GM18951 (cell line): ENCODE measurements at regions not wholly inside any gene's neighbourhood (a gene's known extent, or its start where the extent isn't known, plus 50 kb on each side); places are given as distances from the start of the nearest gene placed in this dataset.
"Not testable (repeated sequence)": the region's sequence is repeated elsewhere in the genome, so short reads cannot be mapped to it uniquely, and the experiment has no call there.

Experiments
- POLR2A ChIP-seq: IDR thresholded peaks from 4 replicates; pipeline ENCODE4 v1.6.1; 2011; ENCODE audit warnings: mild to moderate bottlenecking; ENCODE audit not compliant: insufficient read length, insufficient read depth; ENCODE audit errors: extremely low read depth
- in situ Hi-C: fragments of 300-500 bp; cut with MboI; formaldehyde crosslinking; loops from one replicate; pipeline ENCODE4 v1.12.0; 2022; ENCODE audit warnings: low sequenced_read_pairs, mixed read lengths, inconsistent platforms; ENCODE audit not compliant: unreplicated experiment

- TF ChIP-seq POLR2A = no peak
- in situ Hi-C loops = no loop called here
Measured at GRCh38 chr4:111066887-111067286, 444.0 kb upstream of the PITX2 start.

GRCh38 chr4:111068883-111069282 lies 446.0 kb upstream of the PITX2 start:
- TF ChIP-seq POLR2A = no peak

GRCh38 chr4:111070390-111070789 lies 447.5 kb upstream of the PITX2 start:
- no peak for TF ChIP-seq POLR2A
- in situ Hi-C loops = no loop called here

More at GRCh38 chr4:111068883-111069282, 446.0 kb upstream of the PITX2 start:
- in situ Hi-C loops = no loop called here

- in situ Hi-C loops = no loop called here
- no peak for TF ChIP-seq POLR2A
Measured at GRCh38 chr4:111074523-111075114, 451.7 kb upstream of the PITX2 start.

- in situ Hi-C loops = not testable (repeated sequence)
Measured at GRCh38 chr4:111076299-111076698, 453.4 kb upstream of the PITX2 start.

GRCh38 chr4:111108153-111108552 lies 485.3 kb upstream of the PITX2 start:
- no peak for TF ChIP-seq POLR2A
- in situ Hi-C loops = no loop called here

GRCh38 chr4:111113591-111113990 lies 490.7 kb upstream of the PITX2 start:
- TF ChIP-seq POLR2A = no peak
- in situ Hi-C loops = no loop called here

GRCh38 chr4:111115881-111116280 lies 493.0 kb upstream of the PITX2 start:
- TF ChIP-seq POLR2A = no peak

GRCh38 chr4:111120191-111120590 lies 497.3 kb upstream of the PITX2 start:
- in situ Hi-C loops = no loop called here
- TF ChIP-seq POLR2A = no peak

More at GRCh38 chr4:111115881-111116280, 493.0 kb upstream of the PITX2 start:
- in situ Hi-C loops = no loop called here

GRCh38 chr4:111126340-111126739 lies 503.5 kb upstream of the PITX2 start:
- in situ Hi-C loops = no loop called here
- TF ChIP-seq POLR2A = no peak

GRCh38 chr4:111127841-111128240 lies 505.0 kb upstream of the PITX2 start:
- no peak for TF ChIP-seq POLR2A
- in situ Hi-C loops = no loop called here

- no peak for TF ChIP-seq POLR2A
- in situ Hi-C loops = no loop called here
Measured at GRCh38 chr4:111128327-111128726, 505.4 kb upstream of the PITX2 start.

- in situ Hi-C loops = no loop called here
- no peak for TF ChIP-seq POLR2A
Measured at GRCh38 chr4:111136438-111136837, 513.6 kb upstream of the PITX2 start.

GRCh38 chr4:111136967-111137366 lies 514.1 kb upstream of the PITX2 start:
- in situ Hi-C loops = no loop called here
- TF ChIP-seq POLR2A = no peak

GRCh38 chr4:111143510-111143909 lies 520.6 kb upstream of the PITX2 start:
- no peak for TF ChIP-seq POLR2A
- in situ Hi-C loops = no loop called here
